Left forelimb (tissue), 1 donor: ENCODE measurements at regions not wholly inside any gene's neighbourhood (a gene's known extent, or its start where the extent isn't known, plus 50 kb on each side); places are given as distances from the start of the nearest gene placed in this dataset.

Experiments
- DNase-seq: peaks from one replicate; pipeline ENCODE4 v3.0.0-alpha.2; 2018; ENCODE audit warnings: low spot score

DNA sequence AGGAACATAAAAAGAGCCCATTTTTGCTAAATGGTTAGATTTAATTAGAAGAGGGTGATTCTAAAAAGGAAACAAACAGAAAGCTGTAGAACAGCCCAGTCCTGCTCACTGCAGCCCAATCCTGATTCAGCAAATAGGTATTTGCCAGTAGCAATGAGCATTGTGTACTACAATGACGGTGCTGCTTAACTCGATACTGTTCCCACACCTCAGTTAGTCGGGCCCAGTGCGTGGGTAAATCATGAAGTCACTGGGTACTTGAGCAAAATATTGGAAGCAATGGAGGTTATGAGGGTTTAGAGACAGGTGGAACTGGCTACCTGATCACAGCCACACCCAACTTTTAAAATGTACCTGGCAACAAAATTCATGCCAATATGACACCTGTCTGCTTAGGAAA is 101.5 kb upstream of the ADGRL2 start:
- no peak for DNase-seq

DNA sequence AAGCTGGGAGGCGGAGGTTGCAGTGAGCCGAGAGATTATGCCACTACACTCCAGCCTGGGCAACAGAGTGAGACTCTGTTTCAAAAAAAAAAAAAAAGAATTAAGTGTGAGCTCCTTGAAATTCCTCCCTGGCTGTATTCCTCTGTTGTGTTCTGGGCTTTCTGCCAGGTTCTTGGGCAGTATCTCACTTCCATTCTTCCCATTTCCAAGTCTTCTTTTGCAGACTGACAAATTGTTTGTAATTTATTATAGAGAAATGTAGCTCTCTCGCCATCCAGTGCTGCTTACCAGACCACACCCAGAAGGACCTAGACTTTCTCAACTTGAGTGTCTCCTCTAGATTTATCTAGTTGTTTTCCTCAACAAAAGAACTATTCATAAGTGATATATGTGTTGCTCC is 105.0 kb upstream of the ADGRL2 start:
- DNase-seq = no peak

DNA sequence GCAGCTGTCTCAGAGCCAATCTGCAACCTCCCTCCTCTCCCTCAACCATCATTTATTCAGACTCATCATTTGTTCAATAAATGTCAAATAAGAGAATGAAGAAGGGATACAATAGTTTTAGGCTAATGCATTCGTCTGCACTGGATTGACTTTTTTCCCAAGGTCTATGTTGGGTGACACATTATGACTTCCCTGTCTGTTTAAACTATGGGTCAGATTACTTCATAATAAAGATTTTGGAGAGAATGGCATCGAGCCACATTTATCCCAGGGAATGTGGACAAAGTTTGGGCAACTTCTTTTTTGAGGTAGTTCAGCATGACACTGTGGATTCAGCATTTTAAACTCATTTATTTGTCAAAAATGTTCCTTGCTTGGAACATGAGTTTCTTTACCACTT is 107.4 kb upstream of the ADGRL2 start:
- no peak for DNase-seq

DNA sequence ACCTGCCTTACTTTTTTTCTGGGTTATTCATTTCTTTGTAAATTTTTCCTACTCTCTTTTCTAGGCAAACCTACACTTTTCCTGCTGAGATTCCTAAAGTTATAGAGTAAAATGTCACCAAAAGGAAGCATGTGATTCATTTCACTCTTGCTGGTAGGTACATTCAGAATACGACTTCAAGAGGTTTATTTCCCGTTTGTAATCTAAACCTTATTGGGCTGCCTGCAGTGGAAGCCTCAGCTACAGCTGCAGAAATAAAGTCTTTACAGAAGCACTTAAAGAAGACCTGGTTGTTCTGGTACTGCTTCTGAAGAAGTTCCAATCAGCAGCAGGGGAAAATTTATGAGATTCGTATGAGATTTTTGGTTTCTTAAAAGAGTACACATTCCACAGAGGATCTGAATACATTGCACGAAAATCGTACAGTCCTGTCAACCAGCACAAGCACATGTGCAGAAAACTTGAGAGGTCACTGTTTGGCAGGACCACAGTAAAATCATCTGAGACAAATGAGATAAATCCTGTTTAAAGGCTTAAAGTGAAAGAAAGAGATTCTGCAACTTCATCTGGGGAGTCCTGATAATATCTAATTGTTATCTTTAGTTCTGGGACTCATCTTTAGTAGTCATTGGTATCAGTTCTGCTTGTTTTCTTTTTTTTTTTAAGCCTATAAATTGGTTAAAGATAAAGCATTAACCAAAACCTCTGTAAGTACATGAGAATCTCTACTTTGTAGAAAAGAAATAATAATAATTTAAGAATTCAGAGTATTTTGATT is 109.9 kb upstream of the ADGRL2 start:
- no peak for DNase-seq

DNA sequence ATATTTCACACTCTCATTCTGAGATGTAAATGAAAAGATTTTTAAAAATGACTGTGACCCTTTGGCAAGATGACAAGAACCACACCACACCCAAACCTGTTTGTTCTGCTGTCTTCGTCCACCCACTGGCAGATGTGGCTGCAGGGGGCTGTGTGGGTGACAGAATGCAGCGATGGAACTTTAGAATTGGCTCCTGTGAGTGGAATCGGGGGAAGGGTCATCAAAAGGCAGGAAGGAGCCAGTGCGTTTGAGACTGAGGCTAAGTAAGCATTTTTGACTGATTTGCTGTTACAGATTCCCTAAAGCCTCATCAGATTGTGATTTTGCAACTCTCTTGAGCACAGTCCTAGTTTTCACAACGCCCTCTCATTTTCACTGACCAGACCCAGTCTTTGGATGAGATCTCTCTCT is 111.2 kb upstream of the ADGRL2 start:
- no peak for DNase-seq

DNA sequence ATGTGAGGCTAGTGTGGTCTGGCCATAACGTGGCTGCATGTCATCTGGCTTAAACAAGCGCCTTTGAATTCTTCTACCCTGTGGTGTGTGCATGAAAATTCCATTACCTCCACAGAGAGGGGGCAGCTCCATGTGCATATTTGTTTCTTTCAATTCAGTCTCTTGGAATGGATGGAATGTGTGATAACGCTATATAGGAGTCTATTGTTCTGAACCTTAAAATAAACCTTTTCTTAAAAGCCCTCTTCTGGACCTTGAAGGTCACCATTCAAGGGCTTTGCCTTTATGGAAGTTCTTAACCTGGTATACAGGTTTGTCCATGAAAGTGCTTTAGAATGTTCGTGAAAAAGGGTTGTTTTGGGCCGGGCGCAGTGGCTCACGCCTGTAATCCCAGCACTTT is 118.2 kb upstream of the ADGRL2 start:
- DNase-seq = no peak

DNA sequence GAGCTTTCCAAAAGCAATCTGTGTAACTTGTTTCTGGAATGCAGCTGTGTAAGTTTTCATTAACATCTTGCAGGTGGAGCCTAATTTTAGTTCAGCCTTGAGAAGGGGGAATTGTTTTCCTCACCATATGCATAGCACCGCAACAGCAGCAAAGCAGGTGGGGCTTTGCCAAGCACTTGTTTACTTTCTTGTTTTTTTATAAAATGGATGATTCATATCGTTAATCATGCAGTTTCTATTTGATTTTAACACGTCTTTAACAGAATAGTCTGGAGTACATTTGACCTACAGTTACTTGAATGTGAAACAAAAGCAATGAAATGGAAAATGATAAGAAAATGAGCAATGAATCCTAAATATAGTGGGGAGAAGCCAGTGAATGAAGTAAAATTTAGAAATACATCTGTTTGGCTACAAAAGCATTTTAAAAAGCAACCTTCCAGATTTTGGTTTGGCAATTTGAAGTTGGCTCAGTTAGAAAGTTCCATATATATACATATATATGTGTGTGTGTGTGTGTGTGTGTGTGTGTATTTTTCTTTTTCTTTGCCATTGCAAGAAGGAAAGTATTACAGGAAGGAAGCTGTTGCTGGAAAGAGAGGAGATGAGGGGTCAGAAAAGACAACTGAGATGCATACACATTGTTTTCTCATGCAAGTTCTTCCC is 119.0 kb upstream of the ADGRL2 start:
- no peak for DNase-seq

DNA sequence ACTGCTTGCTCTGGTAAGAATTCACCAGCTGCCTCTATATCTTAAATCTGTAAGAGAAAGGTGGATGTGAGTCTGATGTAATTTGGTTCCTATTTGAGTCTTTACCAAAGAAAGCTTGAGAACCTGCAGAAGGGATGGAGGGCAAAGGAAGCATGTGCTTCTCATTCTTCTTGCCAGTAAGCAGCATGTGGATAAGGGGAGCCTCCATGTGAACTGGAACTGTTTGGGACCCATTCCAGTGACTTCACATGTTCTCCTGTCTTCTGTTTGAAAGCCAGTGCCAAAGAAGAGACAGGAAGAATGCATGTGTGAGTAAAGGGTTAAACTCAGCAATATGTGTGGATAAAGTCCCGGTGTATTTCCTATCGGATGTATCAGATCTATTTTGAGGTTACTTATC is 119.6 kb upstream of the ADGRL2 start:
- no peak for DNase-seq

DNA sequence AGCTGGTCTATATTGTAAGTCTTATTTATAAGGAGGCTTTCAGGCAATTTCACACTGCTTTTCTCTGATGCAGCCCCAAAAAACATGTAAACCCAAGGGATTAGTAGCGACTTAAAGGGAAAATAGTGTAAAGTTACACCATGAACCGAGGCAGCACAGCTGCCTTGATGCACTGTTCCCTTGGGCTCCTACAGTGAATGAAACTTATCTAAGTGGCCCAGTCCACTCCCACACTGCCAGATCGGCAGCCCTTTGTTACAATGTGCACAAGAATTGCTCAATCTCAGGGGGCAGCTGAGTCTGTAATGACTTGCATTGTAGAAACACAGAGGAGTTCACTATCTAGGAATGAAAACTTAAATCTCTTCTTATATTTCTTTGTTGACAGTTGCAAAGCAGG is 120.8 kb upstream of the ADGRL2 start:
- DNase-seq = no peak

DNA sequence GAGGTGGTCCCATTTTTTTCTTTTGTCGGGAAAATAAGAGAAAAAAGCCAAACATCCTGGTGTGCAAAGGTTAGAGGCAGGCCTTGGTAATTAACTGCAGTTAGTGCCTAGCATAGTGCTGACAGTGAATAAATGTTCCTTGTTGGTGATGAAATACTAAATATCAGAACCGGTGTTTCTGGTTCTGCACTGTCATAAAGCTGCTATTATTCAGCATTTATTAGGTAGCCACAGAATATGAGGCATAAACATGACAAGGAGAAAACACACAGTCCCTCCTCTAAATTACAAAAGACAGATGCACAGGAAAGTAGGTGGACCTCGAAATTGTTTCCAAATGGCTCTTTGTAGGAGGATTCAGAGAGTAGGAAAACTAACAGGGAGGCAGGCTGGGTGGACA is 122.0 kb upstream of the ADGRL2 start:
- no peak for DNase-seq

DNA sequence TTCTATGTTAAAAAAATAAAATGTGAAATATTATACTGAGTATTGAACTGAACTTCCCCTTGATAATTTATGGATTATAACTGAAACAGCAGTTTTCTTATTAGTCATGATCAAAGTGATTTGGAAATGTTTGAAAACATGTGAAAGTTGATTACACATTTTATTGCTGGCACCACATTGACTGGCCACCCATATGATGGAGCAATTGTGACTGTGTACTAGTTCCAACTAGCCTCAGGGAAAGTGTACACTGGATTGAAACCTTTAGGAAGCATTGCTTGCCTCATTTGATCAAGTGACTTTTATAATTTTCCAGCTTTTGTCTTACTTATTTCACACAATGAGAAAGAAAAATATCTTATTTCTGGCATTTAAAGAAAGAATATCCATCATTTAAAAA is 128.0 kb upstream of the ADGRL2 start:
- DNase-seq = no peak

DNA sequence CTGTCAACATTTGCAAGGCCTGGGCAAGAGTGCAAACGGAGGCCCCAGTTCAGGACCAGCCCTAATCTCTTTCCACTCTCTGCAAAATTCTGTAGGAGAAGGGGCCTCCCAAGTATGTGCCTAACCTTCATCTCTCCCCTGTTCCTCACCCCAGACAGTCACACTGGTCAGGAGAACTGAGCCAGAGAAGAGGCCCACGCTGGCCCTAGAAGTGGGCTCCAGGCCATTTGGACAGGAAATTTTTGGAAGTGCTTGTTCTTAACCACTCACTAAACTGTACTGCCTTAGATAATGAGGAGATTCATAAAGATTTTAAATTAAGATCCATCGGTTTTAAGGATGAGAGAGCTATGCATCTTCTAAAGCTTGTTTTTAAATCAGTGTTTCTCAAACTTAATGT is 129.7 kb upstream of the ADGRL2 start:
- no peak for DNase-seq

DNA sequence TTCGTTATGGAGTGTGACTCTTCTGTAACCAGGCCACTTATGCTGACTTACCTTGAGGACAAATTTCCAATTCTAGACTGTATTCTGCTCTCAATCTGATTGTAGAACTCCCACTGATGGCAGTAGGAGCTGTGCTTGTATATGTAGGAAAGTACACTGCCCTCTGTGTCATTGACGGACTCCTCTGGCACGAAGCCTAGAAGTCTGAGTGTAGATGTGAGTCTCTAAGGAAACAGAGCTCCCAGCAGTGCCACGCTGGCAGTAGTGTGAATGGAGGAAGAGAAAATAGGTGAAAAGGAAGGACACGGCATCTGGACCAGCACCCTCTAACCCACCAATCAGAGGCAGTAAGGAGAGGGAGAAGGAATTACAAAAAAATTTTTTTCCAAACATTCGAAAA is 130.4 kb upstream of the ADGRL2 start:
- no peak for DNase-seq

DNA sequence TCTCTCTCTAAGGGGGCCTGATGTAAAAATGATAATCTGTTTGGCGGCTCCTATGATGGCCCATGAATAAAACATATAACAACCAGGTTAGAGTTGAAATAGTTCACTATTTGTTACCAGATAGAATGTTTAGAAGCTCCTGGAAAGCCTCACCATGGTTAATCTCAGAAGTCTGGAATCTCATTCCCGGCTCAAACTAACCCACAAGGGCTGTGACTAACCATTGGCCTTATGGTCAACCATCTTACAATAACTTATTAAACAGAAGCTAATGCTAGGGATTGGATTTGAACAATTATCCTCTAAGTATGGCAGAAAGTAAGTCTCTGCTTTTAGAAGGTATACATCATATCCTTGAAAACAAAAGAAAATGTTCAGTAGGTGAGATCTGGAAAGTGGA is 134.1 kb upstream of the ADGRL2 start:
- DNase-seq = no peak

DNA sequence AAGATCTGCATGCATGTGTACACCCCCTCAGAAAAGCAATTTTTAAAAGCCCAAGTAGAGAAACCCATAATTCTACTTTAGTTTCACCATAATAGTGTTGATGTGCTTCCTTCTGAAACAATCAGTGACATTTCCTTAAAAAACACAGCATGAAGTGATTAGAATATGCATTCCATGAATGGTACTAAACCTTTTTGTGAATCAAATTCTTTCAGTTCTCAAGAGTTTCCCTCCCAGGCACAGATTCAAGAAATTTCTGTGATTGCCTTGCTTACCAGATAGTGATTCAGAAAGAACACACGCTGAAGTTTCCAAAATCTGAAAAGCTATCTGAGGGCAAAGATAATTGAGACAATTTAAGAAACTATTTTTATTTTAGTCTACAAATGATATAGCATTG is 136.4 kb upstream of the ADGRL2 start:
- DNase-seq = no peak

DNA sequence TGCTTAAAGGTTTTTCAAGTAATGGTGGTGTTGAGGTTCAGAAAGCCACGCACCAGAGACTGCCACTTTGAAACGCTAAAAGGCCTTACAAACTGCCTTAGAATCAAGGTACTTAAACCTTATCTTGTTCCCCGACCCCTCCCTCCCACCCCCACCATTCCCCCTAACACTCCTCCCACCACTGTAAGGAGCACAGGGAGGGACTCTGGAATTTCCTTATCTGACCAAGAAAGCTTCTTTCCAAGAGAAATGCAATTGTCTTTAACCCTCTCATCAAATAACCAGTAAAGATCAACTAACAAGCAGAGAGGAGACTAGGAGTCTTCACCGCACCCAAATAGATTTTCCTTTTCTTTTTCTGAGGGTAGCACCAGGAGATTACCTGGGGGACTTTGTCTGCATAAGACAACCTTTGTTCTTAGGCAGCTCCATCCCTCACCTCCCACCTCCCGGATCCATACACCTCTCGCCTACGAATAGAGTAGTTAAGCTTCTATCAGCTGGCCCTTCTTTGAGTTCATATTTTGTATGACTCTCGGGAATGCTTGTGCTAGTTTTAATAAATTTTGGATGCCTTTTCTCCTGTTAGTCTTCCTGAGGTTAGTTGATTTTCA is 137.7 kb upstream of the ADGRL2 start:
- DNase-seq = no peak

DNA sequence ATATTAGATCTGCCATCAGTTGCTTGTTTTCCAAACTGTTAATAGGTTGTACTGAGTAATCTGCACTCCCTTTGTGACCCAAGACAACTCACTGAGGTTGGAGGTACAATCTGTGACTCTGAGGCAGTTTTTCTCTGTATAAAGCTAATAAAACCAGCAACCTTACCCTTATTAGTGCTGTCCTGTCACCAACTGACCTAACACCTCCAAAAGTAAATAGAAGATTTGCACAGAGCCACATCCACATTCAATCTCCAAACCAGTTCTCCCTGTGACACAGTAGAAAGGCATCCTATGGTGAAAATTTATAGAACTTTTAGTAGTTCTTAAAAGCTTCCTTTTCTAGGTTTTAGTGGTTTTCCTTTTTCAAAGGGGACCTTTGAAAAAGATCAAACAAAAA is 140.4 kb upstream of the ADGRL2 start:
- DNase-seq = no peak

DNA sequence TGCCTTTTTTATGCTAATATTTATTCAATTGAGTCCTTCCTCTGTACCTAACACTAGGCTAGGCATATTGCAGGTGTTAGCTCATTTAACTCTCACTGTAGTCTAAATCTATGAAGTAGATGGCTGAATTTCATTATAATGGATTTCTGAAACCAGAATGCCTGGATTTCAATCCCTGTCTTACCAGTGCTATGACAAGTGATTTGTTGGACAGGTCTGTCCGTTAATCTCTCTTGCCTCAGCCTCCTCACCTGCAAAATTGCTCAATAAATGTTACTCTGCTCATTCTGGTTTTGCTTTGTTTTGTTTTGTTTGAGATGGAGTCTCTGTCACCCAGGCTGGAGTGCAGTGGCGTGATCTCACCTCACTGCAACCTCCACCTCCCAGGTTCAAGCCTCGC is 146.1 kb upstream of the ADGRL2 start:
- DNase-seq = no peak

DNA sequence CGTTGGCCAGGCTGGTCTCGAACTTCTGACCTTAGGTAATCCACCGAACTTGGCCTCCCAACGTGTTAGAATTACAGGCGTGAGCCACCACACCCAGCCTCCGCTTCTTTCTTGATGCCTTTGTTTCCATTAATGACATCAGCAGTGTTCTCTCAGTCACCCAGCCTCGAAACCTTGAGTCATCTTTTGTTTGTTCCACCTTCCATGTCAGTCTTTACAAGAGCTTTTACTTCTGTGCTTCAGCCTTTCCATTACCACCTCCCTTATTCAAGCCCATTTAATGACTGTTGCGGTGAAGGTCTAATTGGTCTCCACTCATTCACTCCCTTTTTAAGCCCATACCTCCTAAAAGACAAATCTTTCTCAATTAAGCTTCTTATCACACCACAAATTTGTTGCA is 146.6 kb upstream of the ADGRL2 start:
- DNase-seq = no peak

DNA sequence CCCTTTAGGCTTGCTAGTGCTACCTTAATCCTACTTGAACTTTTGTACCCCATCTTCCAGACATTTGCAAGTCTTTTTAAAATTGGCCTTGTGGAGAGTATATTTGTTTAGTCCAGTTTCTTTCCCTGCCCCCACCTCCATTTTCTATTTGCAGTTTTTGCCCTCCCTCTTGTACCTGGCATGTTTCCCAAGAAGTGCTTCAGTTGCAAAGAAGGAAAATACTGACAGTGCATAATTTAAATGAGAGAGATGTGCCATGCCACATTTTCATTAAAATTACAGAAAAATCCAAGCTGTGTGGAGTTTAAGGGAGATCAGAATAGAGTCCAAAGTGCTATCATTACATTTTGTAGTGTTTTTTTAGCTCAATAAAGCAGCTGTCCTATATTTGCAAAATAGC is 150.0 kb upstream of the ADGRL2 start:
- DNase-seq = no peak

DNA sequence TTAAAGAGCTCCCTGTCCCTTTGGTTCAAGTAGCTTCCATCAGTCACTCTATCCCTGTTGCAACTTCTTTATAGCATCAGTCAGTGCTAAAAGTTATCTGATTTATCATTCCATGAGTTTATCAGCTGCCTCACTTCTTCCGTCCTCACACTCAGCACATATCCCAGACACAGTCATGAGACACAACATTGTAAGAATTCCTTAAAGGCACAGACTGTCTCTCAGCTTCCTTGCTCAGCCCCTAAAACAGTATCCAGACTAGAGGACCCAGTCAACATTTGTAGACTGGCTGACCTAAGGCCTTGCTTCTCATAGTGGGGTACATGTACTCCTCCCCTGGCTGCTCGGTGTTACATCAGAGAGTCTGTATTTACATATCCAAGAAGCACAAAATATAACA is 164.9 kb upstream of the ADGRL2 start:
- DNase-seq = no peak

DNA sequence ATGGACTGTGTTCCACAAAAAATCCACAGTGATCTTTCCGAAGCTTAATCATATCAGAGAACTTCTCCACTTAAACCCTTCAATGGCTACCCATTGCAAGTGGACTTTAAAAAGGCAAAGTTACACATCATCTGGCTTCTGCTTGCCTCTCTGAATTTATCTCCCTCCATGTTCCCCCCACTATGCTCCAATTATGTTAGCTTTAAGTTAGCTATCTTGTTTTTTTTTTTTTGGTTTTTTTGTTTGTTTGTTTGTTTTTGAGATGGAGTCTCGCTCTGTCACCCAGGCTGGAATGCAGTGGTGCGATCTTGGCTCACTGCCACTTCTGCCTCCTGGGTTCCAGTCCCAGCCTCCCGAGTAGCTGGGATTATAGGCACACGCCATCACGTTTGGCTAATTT is 166.4 kb upstream of the ADGRL2 start:
- no peak for DNase-seq

DNA sequence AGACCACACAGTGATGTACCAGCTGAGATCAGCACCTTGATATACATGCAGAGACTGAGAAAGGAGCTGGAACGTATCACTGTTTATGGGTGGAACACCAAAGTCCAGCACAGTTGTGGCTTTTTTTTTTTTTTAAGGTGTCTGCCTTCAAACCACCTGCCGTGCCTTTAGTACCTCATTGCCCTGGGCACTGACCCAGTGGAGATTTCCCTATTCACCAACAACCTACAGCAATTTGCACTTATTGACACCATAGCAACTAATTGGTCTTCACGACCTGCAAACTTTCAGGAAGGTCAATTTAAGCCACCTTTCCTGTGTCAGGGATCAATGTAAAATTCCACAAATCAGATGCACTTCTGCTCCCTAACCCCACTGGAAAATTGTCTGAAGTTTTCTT is 181.6 kb upstream of the ADGRL2 start:
- no peak for DNase-seq

DNA sequence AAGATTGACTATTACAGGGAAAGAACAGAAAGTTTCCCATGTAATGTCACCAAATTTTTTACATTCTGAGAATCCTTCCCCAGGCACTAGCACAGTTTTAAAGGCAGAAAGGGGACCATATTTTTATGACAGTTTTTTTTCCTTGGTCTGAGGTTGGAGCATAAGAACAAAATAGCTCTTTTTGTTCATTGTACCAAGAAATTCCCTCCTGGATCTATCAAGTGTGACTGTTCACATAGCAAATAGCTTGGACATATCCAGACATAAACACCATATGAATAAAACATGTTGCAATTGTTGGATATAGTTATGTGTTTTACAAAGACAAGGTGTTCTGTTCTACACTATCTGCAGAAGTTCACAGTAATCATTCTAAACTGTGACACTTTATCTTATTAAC is 182.4 kb upstream of the ADGRL2 start:
- no peak for DNase-seq
